ENCODE measurements at regions not wholly inside any gene's neighbourhood (a gene's known extent, or its start where the extent isn't known, plus 50 kb on each side); places are given as distances from the start of the nearest gene placed in this dataset.

DNA sequence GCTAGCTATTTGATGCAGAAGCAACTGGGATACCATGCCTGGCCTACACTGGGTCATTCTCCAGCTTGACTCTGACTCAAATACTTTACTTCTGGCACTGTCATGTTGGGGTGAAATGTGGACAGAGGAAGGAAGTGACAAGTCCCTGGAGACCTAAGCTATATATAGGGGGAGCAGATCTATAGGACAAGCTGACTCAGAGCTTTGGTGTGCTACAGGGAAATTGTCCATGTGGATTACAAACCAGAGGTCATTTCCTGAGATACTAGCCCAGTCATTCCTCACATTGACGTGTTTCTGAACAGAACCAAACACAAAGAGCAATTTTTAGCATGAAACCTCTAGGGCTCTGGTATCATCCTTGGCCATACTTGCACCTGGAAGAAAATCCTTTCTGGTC lies 531.6 kb upstream of the CLINT1 start:
- no peak overlapping the region for H3K4me3 ChIP-seq (ENCODE audit: low read length)
- Mint-ChIP-seq H3K27ac (no peak overlapping the region), H3K36me3 (ENCODE audit: low read depth) (no peaks in the 10 kb centered on the region), H3K9me3 (no peaks in the 10 kb centered on the region), H3K4me3 (no peak overlapping the region), H3K27me3 (ENCODE audit: insufficient read depth) (no peaks in the 10 kb centered on the region), H3K4me1 (peaks cover 8% of the 10 kb centered on the region)
- no peaks in the 10 kb centered on the region for H3K27me3 ChIP-seq (ENCODE audit: control insufficient read depth, insufficient read depth, low read length, poor library complexity, severe bottlenecking)
- H3K36me3 ChIP-seq (ENCODE audit: control insufficient read depth, insufficient read depth, low read length) = no peaks in the 10 kb centered on the region
- no peak overlapping the region for H3K27ac ChIP-seq (ENCODE audit: low read depth, low read length)
- DNase-seq = no peak
- no peak overlapping the region for H3K9ac ChIP-seq (ENCODE audit: extremely low read depth, low read length, poor library complexity, severe bottlenecking)
- H3K9me3 ChIP-seq (ENCODE audit: control insufficient read depth, low read length) = no peaks in the 10 kb centered on the region
- H3K4me1 ChIP-seq (ENCODE audit: control insufficient read depth, insufficient read depth, low read length) = no peaks in the 10 kb centered on the region
- no peak for TF ChIP-seq CTCF (conservative IDR thresholded peaks at IDR 0.05)
- 80 to 90% methylated on average over 1 of the region's 1 CpG for WGBS, 2 experiments (ENCODE audit: insufficient coverage in 1 of 2, insufficient read length in 1 of 2)

DNA sequence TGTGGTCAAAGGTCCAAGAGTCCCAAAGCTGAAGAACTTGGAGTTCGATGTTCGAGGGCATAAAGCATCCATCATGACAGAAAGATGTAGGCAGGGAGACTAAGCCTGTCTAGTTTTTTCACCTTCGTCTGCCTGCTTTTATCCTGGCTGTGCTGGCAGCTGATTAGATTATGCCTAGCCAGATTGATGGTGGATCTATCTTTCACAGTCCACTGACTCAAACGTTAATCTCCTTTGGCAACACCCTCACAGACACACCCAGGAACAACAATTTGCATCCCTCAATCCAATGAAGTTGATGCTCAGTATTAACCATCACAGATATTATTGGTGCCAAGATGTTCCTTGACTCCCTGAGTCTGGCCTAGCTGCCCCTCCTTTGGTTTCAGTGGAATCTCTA lies 530.8 kb upstream of the CLINT1 start:
- 92 to 96% methylated on average over 4 of the region's 4 CpGs for WGBS, 2 experiments (ENCODE audit: insufficient coverage in 1 of 2, insufficient read length in 1 of 2)
- no peaks in the 10 kb centered on the region for H3K36me3 Mint-ChIP-seq (ENCODE audit: low read depth)

DNA sequence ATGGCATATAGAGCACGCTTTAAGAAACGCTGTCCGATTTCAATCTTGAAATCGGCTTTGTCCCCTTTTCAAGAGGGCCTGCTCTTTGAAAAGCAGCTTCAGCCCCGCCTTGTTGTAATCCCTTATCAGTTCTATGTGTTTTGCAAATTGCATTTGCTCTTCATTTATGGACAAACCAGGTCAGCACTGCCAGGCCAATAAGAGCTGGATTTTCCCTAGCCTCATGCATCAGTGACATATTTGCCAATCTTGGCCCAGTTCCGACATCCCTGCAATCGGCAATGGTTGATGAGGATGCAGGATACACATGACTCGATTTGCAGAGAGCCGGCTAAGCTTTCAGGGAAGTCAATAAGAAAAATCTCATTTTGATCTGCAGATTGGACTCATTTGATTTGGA lies 529.1 kb upstream of the CLINT1 start:
- no peaks in the 10 kb centered on the region for H3K27me3 Mint-ChIP-seq (ENCODE audit: insufficient read depth)
- no peak overlapping the region for H3K4me3 Mint-ChIP-seq
- Histone ChIP-seq H3K9me3 (ENCODE audit: control insufficient read depth, low read length) (no peaks in the 10 kb centered on the region), H3K4me1 (ENCODE audit: control insufficient read depth, insufficient read depth, low read length) (no peaks in the 10 kb centered on the region), H3K4me3 (ENCODE audit: low read length) (no peak overlapping the region), H3K27ac (ENCODE audit: low read depth, low read length) (no peak overlapping the region), H3K27me3 (ENCODE audit: control insufficient read depth, insufficient read depth, low read length, poor library complexity, severe bottlenecking) (no peaks in the 10 kb centered on the region), H3K36me3 (ENCODE audit: control insufficient read depth, insufficient read depth, low read length) (no peaks in the 10 kb centered on the region), H3K9ac (ENCODE audit: extremely low read depth, low read length, poor library complexity, severe bottlenecking) (no peak overlapping the region)
- H3K27ac Mint-ChIP-seq = no peak overlapping the region
- no peaks in the 10 kb centered on the region for H3K36me3 Mint-ChIP-seq (ENCODE audit: low read depth)
- DNase-seq = no peak
- H3K4me1 Mint-ChIP-seq = peaks cover 8% of the 10 kb centered on the region
- peaks cover 4% of the 10 kb centered on the region for H3K9me3 Mint-ChIP-seq
- TF ChIP-seq CTCF (conservative IDR thresholded peaks at IDR 0.05) = no peak
- WGBS, 2 experiments (ENCODE audit: insufficient coverage in 1 of 2, insufficient read length in 1 of 2) = 97% methylated on average over 9 of the region's 9 CpGs

More for the DNA sequence above, 530.8 kb upstream of the CLINT1 start:
- Histone ChIP-seq H3K36me3 (ENCODE audit: control insufficient read depth, insufficient read depth, low read length) (no peaks in the 10 kb centered on the region), H3K27ac (ENCODE audit: low read depth, low read length) (no peak overlapping the region), H3K9me3 (ENCODE audit: control insufficient read depth, low read length) (no peaks in the 10 kb centered on the region), H3K4me1 (ENCODE audit: control insufficient read depth, insufficient read depth, low read length) (no peaks in the 10 kb centered on the region), H3K27me3 (ENCODE audit: control insufficient read depth, insufficient read depth, low read length, poor library complexity, severe bottlenecking) (no peaks in the 10 kb centered on the region), H3K9ac (ENCODE audit: extremely low read depth, low read length, poor library complexity, severe bottlenecking) (no peak overlapping the region), H3K4me3 (ENCODE audit: low read length) (no peak overlapping the region)
- no peak overlapping the region for H3K4me3 Mint-ChIP-seq
- H3K27me3 Mint-ChIP-seq (ENCODE audit: insufficient read depth) = no peaks in the 10 kb centered on the region
- H3K4me1 Mint-ChIP-seq = peaks cover 8% of the 10 kb centered on the region
- peaks cover 4% of the 10 kb centered on the region for H3K9me3 Mint-ChIP-seq
- H3K27ac Mint-ChIP-seq = no peak overlapping the region
- DNase-seq = no peak
- no peak for TF ChIP-seq CTCF (conservative IDR thresholded peaks at IDR 0.05)

Data from endodermal cell (in vitro differentiated cells).